ENCODE measurements at regions not wholly inside any gene's neighbourhood (a gene's known extent, or its start where the extent isn't known, plus 50 kb on each side); places are given as distances from the start of the nearest gene placed in this dataset.

DNA sequence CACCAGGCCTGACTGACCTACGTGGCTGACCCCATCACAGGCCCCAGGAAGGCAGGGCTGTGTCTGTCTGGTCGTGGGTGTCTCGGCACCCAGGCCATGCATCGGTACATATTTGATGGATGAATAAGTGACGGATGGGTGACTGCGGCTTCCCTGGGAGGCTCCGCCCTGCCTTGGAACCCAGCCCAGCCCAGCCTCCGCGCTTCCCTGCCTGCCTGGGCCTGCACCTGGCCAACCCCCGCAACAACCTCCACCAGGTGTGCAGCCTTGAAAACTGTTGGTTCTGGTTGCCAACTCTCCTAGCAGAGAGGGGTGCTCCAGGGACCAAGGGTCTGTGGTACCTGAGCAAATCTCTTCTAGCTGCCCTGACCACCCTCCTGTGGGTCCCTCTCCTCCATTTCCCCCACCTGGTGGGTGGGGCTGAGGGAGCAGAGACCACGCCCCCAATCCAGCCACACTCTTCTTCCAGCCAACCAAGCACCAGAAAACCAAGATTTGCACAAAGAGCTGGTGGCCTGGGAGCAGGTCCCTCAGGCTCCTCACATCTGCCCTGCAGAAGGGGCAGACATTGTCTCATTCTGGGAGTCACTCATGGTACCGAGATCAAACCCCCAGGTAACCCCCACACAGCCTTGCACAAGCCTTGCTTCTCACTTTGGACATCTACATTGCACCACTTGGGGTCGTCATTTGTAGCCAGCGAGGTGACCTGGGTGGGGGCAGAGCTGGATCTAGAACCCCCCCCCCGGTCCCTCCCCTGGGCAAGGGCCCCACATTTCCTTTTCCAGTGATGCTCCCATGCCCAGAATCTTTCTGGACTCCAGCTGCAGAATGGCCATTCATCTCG is 100.6 kb upstream of the IER5L start:
- H3K4me1 ChIP-seq, result no peaks in the 10 kb centered on the region
- TF ChIP-seq, protein P1, sequence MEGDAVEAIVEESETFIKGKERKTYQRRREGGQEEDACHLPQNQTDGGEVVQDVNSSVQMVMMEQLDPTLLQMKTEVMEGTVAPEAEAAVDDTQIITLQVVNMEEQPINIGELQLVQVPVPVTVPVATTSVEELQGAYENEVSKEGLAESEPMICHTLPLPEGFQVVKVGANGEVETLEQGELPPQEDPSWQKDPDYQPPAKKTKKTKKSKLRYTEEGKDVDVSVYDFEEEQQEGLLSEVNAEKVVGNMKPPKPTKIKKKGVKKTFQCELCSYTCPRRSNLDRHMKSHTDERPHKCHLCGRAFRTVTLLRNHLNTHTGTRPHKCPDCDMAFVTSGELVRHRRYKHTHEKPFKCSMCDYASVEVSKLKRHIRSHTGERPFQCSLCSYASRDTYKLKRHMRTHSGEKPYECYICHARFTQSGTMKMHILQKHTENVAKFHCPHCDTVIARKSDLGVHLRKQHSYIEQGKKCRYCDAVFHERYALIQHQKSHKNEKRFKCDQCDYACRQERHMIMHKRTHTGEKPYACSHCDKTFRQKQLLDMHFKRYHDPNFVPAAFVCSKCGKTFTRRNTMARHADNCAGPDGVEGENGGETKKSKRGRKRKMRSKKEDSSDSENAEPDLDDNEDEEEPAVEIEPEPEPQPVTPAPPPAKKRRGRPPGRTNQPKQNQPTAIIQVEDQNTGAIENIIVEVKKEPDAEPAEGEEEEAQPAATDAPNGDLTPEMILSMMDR (IDR thresholded peaks at IDR 0.05), result no peak
- H3K36me3 ChIP-seq, result no peaks in the 10 kb centered on the region
- intact Hi-C loops (cut with DNase I), result no loop called here
- H3K9ac ChIP-seq (ENCODE audit: low read depth in 2 of 2, low read length in 2 of 2), result no peak overlapping the region
- no peak overlapping the region for H3K4me3 ChIP-seq
- no peaks in the 10 kb centered on the region for H3K9me3 ChIP-seq
- DNase-seq, result peak; percentile 58
- no peaks in the 10 kb centered on the region for H3K27me3 ChIP-seq
- H3K27ac ChIP-seq, result no peak overlapping the region

DNA sequence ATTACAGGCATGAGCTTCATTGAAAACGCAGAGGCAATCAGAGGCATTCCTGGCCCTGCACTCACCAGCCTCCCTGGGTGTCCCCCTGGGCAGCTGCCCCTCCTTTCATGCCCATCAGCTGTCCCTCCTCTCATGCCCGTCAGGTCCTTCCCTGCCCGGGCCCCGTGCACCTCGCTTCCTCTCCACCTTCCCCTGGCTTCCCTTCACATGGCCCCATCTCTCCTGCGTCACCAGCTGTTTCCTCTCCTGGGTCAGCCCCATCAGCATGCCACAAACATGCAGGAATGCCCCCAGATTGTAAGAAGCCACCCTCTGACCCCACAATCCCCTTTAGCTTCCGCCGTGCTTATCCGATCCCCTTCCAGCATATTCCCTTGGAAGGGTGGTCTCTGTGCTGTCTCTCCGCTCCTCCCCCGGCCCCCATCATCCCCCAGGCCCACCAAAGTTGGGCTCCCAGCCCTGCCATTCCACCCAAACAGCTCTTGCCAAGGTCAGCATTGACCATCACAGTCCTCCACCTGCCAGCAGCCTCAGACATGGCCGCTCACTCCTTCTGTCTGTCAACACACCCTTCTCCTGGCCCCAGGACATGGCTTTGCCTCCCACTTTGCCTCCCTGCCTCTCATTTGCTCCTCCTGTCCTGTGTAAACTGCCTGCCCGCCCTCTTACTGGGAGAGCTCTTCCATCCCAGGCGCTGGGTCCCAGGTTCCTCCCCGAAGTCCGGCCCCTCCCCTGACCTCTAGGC is 98.6 kb upstream of the IER5L start:
- Histone ChIP-seq H3K9ac (ENCODE audit: low read depth in 2 of 2, low read length in 2 of 2) (no peak overlapping the region), H3K4me1 (no peaks in the 10 kb centered on the region), H3K4me3 (no peak overlapping the region), H3K27me3 (no peaks in the 10 kb centered on the region), H3K9me3 (no peaks in the 10 kb centered on the region), H3K36me3 (no peaks in the 10 kb centered on the region), H3K27ac (no peak overlapping the region)
- intact Hi-C loops (cut with DNase I), result no loop called here
- no peak for DNase-seq
- TF ChIP-seq, protein P1 (IDR thresholded peaks at IDR 0.05), result no peak

DNA sequence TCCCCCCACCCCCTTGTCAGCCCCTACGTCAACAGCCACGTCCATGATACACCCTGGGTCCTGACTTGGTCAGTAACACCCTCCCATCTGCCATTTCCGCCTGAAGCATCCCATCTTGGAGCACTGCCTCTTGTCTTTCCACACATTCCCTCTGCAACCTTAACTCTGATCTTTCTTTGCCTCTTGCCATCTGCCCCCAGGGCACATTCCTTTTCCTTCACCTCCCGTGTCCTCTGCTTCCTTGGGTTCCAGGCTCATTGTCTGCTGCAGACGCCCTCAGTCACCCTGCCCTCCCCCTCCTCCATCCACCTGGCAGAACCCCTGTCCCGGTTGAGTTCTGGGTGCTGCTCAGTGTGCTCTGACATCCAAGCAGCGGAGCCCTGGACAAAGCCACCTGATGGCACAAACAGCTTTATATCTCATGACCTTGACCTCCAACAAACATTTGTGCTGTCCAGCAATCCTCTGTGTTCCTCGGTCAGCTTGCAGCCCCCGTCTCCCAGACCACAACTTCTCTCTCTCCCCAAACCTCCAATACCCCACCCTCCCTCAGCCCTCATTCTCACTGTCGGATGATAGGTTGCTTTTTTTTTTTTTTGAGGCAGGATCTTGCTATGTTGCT is 97.7 kb upstream of the IER5L start:
- H3K4me3 ChIP-seq, result no peak overlapping the region
- H3K27me3 ChIP-seq, result no peaks in the 10 kb centered on the region
- intact Hi-C loops (cut with DNase I), result no loop called here
- H3K9me3 ChIP-seq, result no peaks in the 10 kb centered on the region
- H3K9ac ChIP-seq (ENCODE audit: low read depth in 2 of 2, low read length in 2 of 2), result no peak overlapping the region
- TF ChIP-seq, protein P1 (IDR thresholded peaks at IDR 0.05), result no peak
- no peak overlapping the region for H3K27ac ChIP-seq
- no peaks in the 10 kb centered on the region for H3K36me3 ChIP-seq
- no peaks in the 10 kb centered on the region for H3K4me1 ChIP-seq
- DNase-seq, result no peak

DNA sequence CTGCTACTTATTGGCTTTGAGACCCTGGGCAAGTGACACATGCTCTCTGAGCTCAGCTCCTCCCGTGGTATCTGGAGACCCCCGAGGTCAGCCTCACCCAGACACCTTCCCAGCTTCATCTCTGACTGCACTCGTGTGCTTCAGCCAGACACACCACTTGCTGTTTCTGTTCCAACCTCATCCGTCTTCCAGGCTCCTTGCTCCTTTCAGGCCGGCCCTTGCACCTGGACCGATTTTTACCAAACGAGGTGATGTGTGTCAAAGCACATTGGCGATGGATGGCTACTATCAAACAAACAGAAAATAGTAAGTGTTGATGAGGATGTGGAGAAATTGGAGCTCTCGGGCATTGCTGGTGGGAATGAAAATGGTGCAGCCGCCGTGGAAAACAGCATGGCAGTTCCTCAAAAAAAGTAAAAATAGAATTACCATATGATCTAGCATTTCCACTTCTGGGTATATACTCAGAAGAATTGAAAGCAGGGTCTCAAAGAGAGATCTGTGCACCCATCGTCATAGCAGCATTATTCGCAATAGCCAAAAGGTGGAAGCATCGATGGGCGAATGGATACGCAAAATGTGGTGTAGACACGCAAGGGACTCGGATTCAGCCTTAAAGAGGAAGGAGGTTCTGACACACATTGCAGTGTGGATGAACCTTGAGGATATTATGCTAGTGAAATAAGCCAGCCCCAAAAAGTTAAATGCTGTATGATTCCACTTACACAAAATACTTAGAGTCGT is 96.1 kb upstream of the IER5L start:
- H3K4me3 ChIP-seq, result no peak overlapping the region
- no peak overlapping the region for H3K27ac ChIP-seq
- DNase-seq, result no peak
- TF ChIP-seq, protein P1 (IDR thresholded peaks at IDR 0.05), result no peak
- H3K4me1 ChIP-seq, result no peaks in the 10 kb centered on the region
- H3K36me3 ChIP-seq, result no peaks in the 10 kb centered on the region
- H3K9ac ChIP-seq (ENCODE audit: low read depth in 2 of 2, low read length in 2 of 2), result no peak overlapping the region
- no peaks in the 10 kb centered on the region for H3K27me3 ChIP-seq
- H3K9me3 ChIP-seq, result no peaks in the 10 kb centered on the region
- intact Hi-C loops (cut with DNase I), result no loop called here

Measured in colonic mucosa (tissue), 4 donors.